NB4 (cell line): ENCODE measurements at regions not wholly inside any gene's neighbourhood (a gene's known extent, or its start where the extent isn't known, plus 50 kb on each side); places are given as distances from the start of the nearest gene placed in this dataset.

ENCODE experiments used
- MYC ChIP-seq: IDR thresholded peaks from 2 replicates; pipeline ENCODE4 v1.6.1; 2011; ENCODE audit warnings: low read depth, low read length
- TF ChIP-seq, protein P1 (sequence below): IDR thresholded peaks from one replicate; pipeline ENCODE4 v1.5.1; 2012; ENCODE audit warnings: low read depth, low read length
- TF ChIP-seq, protein P2 (sequence below): IDR thresholded peaks from 2 replicates; pipeline ENCODE4 v1.6.1; 2011; ENCODE audit warnings: low read depth, low read length

GRCh38 chr13:61110732-61111131 lies 304.9 kb downstream of the PCDH20 start:
- TF ChIP-seq, protein P1, sequence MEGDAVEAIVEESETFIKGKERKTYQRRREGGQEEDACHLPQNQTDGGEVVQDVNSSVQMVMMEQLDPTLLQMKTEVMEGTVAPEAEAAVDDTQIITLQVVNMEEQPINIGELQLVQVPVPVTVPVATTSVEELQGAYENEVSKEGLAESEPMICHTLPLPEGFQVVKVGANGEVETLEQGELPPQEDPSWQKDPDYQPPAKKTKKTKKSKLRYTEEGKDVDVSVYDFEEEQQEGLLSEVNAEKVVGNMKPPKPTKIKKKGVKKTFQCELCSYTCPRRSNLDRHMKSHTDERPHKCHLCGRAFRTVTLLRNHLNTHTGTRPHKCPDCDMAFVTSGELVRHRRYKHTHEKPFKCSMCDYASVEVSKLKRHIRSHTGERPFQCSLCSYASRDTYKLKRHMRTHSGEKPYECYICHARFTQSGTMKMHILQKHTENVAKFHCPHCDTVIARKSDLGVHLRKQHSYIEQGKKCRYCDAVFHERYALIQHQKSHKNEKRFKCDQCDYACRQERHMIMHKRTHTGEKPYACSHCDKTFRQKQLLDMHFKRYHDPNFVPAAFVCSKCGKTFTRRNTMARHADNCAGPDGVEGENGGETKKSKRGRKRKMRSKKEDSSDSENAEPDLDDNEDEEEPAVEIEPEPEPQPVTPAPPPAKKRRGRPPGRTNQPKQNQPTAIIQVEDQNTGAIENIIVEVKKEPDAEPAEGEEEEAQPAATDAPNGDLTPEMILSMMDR = no peak
- no peak for TF ChIP-seq MYC
- TF ChIP-seq, protein P2, sequence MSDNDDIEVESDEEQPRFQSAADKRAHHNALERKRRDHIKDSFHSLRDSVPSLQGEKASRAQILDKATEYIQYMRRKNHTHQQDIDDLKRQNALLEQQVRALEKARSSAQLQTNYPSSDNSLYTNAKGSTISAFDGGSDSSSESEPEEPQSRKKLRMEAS = no peak
